ENCODE measurements at regions not wholly inside any gene's neighbourhood (a gene's known extent, or its start where the extent isn't known, plus 50 kb on each side); places are given as distances from the start of the nearest gene placed in this dataset.

- no peak for TF ChIP-seq CTCF (IDR thresholded peaks at IDR 0.05)
- TF ChIP-seq POLR2A (IDR thresholded peaks at IDR 0.05): no peak
Measured at GRCh38 chr9:11992866-11993265, 700.3 kb upstream of the TYRP1 start.

All from suprapubic skin (tissue), 3 donors.